ENCODE measurements at regions not wholly inside any gene's neighbourhood (a gene's known extent, or its start where the extent isn't known, plus 50 kb on each side); places are given as distances from the start of the nearest gene placed in this dataset.

DNA sequence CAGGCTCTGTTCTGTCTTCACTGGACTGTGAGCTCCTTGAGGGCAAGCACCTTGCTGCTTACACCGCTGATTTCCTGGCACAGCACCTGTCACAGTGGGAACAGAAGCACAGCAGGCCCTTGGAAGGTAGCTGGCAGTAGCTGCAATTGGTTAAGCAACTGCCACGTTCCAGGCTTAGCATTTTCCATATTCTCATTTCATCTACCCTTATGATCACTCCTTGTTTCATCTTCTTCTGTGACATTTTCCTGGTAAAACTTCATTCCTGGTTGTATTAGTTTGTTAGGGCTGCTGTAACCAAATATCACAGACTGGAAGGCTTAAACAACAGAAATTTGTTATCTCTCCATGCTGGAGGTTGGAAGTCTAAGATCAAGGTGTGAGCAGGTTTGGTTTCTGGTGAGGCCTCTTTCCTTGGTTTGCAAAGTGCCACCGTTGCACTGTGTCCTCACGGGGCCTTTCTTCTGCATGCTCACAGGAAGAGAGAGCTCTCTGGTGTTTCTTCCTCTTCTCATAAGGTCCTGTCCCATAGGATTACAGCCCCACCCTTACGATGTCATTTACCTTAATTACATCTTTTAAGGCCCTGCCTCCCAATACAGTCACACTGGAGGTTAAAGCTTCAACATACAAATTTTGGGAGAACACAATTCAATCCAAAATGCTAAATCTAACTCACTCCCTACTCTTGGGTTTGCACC is 121.7 kb upstream of the CPSF6 start:
- TF ChIP-seq, protein P1, sequence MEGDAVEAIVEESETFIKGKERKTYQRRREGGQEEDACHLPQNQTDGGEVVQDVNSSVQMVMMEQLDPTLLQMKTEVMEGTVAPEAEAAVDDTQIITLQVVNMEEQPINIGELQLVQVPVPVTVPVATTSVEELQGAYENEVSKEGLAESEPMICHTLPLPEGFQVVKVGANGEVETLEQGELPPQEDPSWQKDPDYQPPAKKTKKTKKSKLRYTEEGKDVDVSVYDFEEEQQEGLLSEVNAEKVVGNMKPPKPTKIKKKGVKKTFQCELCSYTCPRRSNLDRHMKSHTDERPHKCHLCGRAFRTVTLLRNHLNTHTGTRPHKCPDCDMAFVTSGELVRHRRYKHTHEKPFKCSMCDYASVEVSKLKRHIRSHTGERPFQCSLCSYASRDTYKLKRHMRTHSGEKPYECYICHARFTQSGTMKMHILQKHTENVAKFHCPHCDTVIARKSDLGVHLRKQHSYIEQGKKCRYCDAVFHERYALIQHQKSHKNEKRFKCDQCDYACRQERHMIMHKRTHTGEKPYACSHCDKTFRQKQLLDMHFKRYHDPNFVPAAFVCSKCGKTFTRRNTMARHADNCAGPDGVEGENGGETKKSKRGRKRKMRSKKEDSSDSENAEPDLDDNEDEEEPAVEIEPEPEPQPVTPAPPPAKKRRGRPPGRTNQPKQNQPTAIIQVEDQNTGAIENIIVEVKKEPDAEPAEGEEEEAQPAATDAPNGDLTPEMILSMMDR (IDR thresholded peaks at IDR 0.05) = no peak
- TF ChIP-seq POLR2A (IDR thresholded peaks at IDR 0.05) = no peak

All from body of pancreas (tissue), 4 donors.